ENCODE measurements at regions not wholly inside any gene's neighbourhood (a gene's known extent, or its start where the extent isn't known, plus 50 kb on each side); places are given as distances from the start of the nearest gene placed in this dataset.
A peak's percentile ranks its signal among the peaks of the same experiment; 100 is the strongest.

DNA sequence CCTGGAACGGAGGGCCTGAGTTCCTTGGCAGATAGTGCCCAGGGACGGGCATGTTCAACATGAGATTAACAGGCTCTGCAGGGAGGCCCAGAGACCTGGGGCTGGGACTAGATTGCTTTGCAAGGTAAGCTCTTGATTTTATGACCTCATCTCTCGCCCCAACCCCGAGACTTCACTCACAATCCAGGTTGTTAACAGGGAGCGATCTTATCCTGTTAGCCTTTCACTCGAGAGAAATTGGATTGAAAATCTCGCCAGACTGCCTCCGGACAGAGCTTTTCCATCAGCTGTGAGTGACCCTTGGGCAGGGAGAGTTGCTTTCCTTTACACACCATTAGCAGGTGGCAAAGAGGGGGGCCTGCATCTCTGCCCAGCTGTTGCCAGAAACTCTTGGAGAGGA lies 521.7 kb upstream of the EEF2KMT start:
- DNase-seq (ENCODE audit: low spot score in 2 of 2, unreplicated experiment in 2 of 2): no peak
- H3K36me3 Mint-ChIP-seq: no peaks in the 10 kb centered on the region
- no peaks in the 10 kb centered on the region for H3K4me1 Mint-ChIP-seq
- no peak overlapping the region for H3K4me3 Mint-ChIP-seq
- H3K27me3 Mint-ChIP-seq (ENCODE audit: low read depth): peaks cover 45% of the 10 kb centered on the region
- no peak overlapping the region for H3K27ac Mint-ChIP-seq
- TF ChIP-seq, protein P1, sequence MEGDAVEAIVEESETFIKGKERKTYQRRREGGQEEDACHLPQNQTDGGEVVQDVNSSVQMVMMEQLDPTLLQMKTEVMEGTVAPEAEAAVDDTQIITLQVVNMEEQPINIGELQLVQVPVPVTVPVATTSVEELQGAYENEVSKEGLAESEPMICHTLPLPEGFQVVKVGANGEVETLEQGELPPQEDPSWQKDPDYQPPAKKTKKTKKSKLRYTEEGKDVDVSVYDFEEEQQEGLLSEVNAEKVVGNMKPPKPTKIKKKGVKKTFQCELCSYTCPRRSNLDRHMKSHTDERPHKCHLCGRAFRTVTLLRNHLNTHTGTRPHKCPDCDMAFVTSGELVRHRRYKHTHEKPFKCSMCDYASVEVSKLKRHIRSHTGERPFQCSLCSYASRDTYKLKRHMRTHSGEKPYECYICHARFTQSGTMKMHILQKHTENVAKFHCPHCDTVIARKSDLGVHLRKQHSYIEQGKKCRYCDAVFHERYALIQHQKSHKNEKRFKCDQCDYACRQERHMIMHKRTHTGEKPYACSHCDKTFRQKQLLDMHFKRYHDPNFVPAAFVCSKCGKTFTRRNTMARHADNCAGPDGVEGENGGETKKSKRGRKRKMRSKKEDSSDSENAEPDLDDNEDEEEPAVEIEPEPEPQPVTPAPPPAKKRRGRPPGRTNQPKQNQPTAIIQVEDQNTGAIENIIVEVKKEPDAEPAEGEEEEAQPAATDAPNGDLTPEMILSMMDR (IDR thresholded peaks at IDR 0.05; ENCODE audit: unreplicated experiment): no peak
- no peaks in the 10 kb centered on the region for H3K9me3 Mint-ChIP-seq

GRCh38 chr16:5616841-5617240 lies 519.2 kb upstream of the EEF2KMT start:
- Mint-ChIP-seq H3K36me3 (no peaks in the 10 kb centered on the region), H3K4me3 (no peak overlapping the region), H3K9me3 (no peaks in the 10 kb centered on the region), H3K27ac (no peak overlapping the region), H3K27me3 (ENCODE audit: low read depth) (peaks cover 54% of the 10 kb centered on the region), H3K4me1 (no peaks in the 10 kb centered on the region)
- DNase-seq (ENCODE audit: low spot score in 2 of 2, unreplicated experiment in 2 of 2): no peak
- TF ChIP-seq, protein P1 (IDR thresholded peaks at IDR 0.05; ENCODE audit: unreplicated experiment): no peak

DNA sequence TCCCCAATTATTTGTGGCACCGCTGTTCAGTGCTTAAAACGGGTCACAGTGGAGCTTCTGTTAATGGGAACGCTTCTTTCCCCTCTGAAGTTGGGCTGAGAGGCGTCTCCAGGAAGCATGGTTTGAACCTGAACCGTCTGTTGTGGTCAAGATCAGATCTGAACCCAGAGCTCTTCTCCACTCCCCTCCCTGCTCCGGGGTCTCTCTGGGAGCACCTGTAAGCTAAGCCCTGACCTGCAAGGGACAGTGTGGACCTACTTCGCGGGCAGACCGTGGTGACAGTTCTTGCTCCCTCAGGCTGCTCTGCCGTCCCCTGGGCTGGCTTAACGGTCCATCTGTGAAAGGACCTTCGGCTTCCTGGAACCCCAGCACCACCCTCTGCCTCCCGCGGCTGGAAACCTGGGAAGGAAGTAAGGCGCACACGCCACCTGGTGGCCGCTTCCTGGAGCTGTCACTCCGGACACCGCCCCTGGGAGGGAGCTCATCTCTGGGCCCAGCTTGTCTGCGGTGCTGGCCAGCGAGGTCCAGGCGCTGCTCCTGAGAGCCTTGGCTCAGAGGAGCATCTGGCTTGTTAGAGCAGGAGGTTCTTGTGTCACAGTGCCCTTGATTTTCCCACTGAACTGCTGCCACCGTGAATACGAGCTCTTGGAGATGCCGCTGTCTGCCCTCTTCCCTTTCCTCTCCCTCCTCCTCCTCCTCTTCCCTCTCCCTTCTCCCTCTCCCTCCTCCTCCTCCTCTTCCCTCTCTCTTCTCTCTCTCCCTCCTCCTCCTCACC lies 518.5 kb upstream of the EEF2KMT start:
- DNase-seq (ENCODE audit: low spot score in 2 of 2, unreplicated experiment in 2 of 2): peak; percentile 33 to 74
- Mint-ChIP-seq H3K27ac (no peak overlapping the region), H3K4me3 (no peak overlapping the region), H3K9me3 (no peaks in the 10 kb centered on the region), H3K36me3 (no peaks in the 10 kb centered on the region), H3K4me1 (no peaks in the 10 kb centered on the region), H3K27me3 (ENCODE audit: low read depth) (peaks cover 56% of the 10 kb centered on the region)
- TF ChIP-seq, protein P1 (IDR thresholded peaks at IDR 0.05; ENCODE audit: unreplicated experiment): peak; percentile 90

GRCh38 chr16:5607169-5607568 lies 509.6 kb upstream of the EEF2KMT start:
- Mint-ChIP-seq H3K4me3 (no peak overlapping the region), H3K9me3 (no peaks in the 10 kb centered on the region), H3K27ac (no peak overlapping the region), H3K27me3 (ENCODE audit: low read depth) (peaks cover 7% of the 10 kb centered on the region), H3K4me1 (no peaks in the 10 kb centered on the region), H3K36me3 (no peaks in the 10 kb centered on the region)
- TF ChIP-seq, protein P1 (IDR thresholded peaks at IDR 0.05; ENCODE audit: unreplicated experiment): no peak
- no peak for DNase-seq (ENCODE audit: low spot score in 2 of 2, unreplicated experiment in 2 of 2)

DNA sequence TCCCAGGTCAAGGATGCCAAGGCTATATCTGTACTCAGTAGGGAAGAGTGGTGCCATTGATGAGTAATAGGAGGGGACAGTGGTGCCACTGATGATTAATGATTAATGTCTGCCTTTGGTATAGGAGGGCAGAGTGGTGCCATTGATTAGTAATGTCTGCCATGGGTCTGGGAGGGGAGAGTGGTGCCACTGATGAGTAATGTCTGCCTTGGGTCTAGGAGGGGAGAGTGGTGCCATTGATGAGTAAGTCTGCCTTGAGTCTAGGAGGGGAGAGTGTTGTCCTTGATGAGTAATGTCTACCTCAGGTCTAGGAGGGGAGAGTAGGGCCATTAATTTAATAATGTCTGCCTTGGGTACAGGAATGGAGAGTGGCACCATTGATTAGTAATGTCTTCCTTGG lies 507.8 kb upstream of the EEF2KMT start:
- Mint-ChIP-seq H3K36me3 (no peaks in the 10 kb centered on the region), H3K4me1 (no peaks in the 10 kb centered on the region), H3K9me3 (no peaks in the 10 kb centered on the region), H3K27ac (no peak overlapping the region), H3K4me3 (no peak overlapping the region), H3K27me3 (ENCODE audit: low read depth) (peaks cover 4% of the 10 kb centered on the region)
- TF ChIP-seq, protein P1 (IDR thresholded peaks at IDR 0.05; ENCODE audit: unreplicated experiment): no peak
- DNase-seq (ENCODE audit: low spot score in 2 of 2, unreplicated experiment in 2 of 2): no peak
